NCI-H2196 (cell line): ENCODE measurements at regions not wholly inside any gene's neighbourhood (a gene's known extent, or its start where the extent isn't known, plus 50 kb on each side); places are given as distances from the start of the nearest gene placed in this dataset.

Experiments
- DNase-seq: peaks from one replicate; lab custom pipeline; 2025; ENCODE audit not compliant: unreplicated experiment; lab: John Stamatoyannopoulos, UW

DNA sequence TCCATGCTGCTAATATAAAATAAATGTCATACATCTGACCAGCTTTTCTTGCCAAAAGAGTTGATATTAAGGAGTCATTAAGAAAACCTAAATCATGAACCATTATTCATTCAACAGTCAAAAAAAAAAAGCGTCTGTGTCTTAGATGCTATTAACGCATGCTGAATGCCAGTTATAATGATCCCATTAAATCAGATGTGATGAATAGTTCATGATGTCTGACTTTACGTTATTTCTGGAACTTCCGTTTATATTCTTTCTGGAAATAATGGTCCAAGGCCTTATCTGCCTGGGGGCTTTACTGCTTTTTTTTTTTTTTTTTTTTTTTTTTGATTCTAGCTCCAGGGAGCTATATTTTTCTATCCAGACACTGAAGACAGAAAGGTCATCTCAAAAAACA is 877.1 kb downstream of the HACE1 start:
- DNase-seq, result no peak

GRCh38 chr6:103979308-103979707 is 880.4 kb downstream of the HACE1 start:
- no peak for DNase-seq

DNA sequence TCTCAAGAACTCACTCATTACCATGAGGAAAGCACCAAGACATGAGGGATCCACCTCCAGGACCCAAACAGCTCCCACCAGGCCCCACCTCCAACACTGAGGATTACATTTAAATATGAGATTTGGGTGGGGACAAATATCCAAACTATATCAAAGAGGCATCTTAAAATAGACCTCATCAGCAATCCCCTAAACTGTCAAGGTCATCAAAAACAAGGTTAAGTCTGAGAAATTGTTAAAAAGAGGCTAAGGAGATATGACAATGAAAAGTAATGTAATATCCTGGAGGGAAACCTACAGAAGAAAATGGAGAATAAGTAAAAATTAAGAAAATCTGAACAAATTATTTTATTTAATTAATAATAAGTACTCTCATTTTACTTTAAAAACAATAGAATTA is 922.3 kb downstream of the HACE1 start:
- DNase-seq, result no peak

DNA sequence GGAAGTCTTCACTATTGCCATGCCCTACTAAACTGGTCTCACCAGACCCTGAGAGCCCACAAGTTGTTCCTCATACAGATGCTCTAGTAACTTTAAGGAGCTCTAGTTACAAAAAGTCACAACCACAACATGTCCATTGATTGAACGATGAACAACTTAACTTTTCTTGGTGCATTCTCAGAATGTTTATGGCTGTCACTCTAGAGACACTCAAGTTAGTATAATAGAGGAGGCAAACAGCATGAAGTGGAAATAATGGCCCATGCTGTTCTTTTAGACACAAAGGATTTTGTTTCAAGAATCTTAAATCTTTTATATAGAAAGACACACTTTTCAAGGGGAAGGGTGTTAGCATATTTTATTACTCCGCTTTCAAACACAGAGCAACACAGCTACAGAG is 934.4 kb downstream of the HACE1 start:
- DNase-seq, result no peak

- DNase-seq, result no peak
Observed at GRCh38 chr6:103910018-103910417, 949.7 kb downstream of the HACE1 start.

- DNase-seq, result no peak
Observed at GRCh38 chr6:103908898-103909297, 950.8 kb downstream of the HACE1 start.

DNA sequence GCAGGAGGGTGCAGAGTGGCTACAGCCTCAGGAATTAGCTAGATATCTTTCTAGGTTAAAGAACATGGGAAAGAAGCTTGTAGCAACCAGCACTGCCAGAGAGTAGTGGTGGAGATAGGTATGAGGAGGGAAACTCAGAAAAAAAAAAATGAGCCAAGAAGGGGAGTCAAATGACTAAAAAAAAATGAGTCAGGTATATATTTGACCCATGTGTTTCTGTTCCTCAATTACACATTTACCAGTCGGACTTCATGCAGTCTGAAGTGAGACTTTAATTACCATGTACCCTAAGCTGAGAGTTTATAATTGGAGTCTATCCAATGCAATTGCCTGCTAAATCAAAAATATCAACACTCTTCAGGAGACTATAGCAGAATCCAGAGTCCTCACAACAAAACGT is 964.6 kb downstream of the HACE1 start:
- no peak for DNase-seq

GRCh38 chr6:103893141-103893581 is 966.6 kb downstream of the HACE1 start:
- no peak for DNase-seq

GRCh38 chr6:103886951-103887350 is 972.8 kb downstream of the HACE1 start:
- DNase-seq, result no peak

- no peak for DNase-seq
Observed at GRCh38 chr6:103885446-103885845, 974.3 kb downstream of the HACE1 start.

GRCh38 chr6:103879800-103880199 is 979.9 kb downstream of the HACE1 start:
- no peak for DNase-seq

DNA sequence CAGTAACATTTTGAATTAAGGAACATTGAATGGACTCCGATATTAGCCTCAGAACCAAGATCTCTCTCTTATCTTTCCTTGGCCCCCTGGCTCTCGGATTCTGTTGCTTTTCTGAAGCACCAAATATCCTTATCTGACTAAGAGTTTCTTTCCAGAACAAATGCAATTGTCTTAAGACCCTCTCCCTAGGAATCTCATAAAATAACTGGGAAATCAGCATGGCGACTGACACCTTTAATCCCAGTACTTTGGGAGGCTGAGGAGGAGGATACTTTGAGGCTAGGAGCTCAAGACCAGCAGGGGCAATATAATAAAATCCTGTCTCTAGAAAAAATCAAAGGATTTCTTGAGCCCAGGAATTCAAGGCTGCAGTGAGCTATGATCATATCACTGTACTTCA is 984.5 kb downstream of the HACE1 start:
- DNase-seq, result no peak

- no peak for DNase-seq
Observed at GRCh38 chr6:103874575-103874974, 985.1 kb downstream of the HACE1 start.

GRCh38 chr6:103872678-103873077 is 987.0 kb downstream of the HACE1 start:
- DNase-seq, result no peak

- no peak for DNase-seq
Observed at GRCh38 chr6:103872233-103872632, 987.5 kb downstream of the HACE1 start.

GRCh38 chr6:103870970-103871369 is 988.7 kb downstream of the HACE1 start:
- no peak for DNase-seq

DNA sequence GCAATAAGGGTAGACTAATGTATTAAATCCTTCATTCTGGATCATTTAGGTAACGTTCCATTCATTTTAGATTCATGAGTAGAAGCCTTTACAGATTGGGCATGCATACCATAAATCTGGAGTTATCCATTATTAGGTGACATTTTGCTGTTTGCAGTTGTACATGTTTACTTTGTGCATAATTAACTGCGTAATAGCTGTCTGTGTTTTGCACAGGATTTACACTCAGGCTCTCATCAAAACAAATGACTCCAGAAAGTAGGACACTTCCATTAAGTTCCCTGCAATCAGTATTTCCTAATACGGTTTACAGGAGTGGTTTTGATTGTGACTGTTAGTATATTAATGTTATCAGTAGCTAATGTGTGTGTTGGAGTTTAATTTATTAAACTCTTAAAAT is 997.4 kb downstream of the HACE1 start:
- DNase-seq, result no peak

- no peak for DNase-seq
Observed at GRCh38 chr6:103858003-103858402, 1001.7 kb downstream of the HACE1 start.

- DNase-seq, result no peak
Observed at GRCh38 chr6:103855750-103856149, 1004.0 kb downstream of the HACE1 start.

- no peak for DNase-seq
Observed at GRCh38 chr6:103854059-103854458, 1005.7 kb downstream of the HACE1 start.

- DNase-seq, result no peak
Observed at GRCh38 chr6:103838457-103838856, 1021.3 kb downstream of the HACE1 start.

- DNase-seq, result no peak
Observed at GRCh38 chr6:103826209-103826608, 1033.5 kb downstream of the HACE1 start.

DNA sequence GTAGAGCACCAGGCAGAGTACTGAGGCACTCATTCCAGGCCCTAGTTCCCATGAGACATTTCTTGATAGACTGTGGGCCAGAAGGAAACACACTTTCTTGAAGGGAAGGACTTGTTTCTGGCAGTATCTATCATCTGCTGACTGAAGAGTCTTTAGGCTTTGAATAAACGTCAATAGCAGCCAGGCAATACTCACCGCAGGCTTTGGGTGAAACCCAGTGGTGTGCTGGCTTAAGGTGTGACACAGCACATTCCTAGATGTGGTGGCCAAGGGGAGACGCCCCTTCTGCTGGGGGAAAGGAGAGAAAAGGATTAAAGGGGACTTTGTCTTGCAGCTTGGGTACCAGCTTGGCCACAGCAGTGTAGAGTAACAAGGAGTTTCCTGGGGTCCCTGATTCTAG is 1039.6 kb downstream of the HACE1 start:
- DNase-seq, result no peak

GRCh38 chr6:103819509-103819908 is 1040.2 kb downstream of the HACE1 start:
- DNase-seq, result no peak
